ENCODE measurements at regions not wholly inside any gene's neighbourhood (a gene's known extent, or its start where the extent isn't known, plus 50 kb on each side); places are given as distances from the start of the nearest gene placed in this dataset.

DNA sequence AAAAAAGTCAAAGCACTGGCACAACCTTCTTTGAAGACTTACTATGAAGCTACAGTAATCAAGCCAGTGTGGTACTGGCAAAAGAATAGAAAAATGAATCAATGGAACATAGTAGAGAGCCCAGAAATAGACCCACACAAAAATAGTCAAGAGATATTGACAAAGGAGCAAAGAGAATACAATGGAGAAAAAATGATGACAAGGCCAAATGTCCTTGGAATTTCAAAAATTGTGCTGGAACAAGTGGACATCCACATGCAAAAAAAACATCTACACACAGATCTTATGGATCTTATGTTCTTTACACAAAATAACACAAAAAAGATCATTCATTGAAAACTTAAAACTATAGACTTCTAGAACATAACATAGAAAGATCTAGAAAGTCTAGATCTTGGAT lies 1379.7 kb upstream of the SEL1L start:
- FAIRE-seq (no peak), DNase-seq (ENCODE audit: low read depth, low spot score) (no peak)
- Histone ChIP-seq H3K27me3 (ENCODE audit: control insufficient read depth in 2 of 2, insufficient read depth in 2 of 2, low read length in 2 of 2) (no peaks in the 10 kb centered on the region), H3K9me3 (replicated peaks; ENCODE audit: control insufficient read depth, insufficient read depth, low read length) (no peaks in the 10 kb centered on the region), H2AFZ (ENCODE audit: low read depth, low read length) (no peak overlapping the region), H3K79me2 (ENCODE audit: control insufficient read depth, insufficient read depth, low read length) (no peaks in the 10 kb centered on the region), H3K36me3 (ENCODE audit: control insufficient read depth in 2 of 2, extremely low read depth in 1 of 2, insufficient read depth in 2 of 2, low read length in 2 of 2) (no peaks in the 10 kb centered on the region), H4K20me1 (replicated peaks; ENCODE audit: control insufficient read depth, extremely low read depth, insufficient read depth, low read length) (no peaks in the 10 kb centered on the region), H3K27ac (ENCODE audit: insufficient read depth, low read depth, low read length) (no peak overlapping the region), H3K4me1 (ENCODE audit: control insufficient read depth, extremely low read depth, insufficient read depth, low read length) (no peaks in the 10 kb centered on the region), H3K4me2 (ENCODE audit: insufficient read depth, low read length) (no peak overlapping the region), H3K9ac (replicated peaks; ENCODE audit: extremely low read depth, insufficient read depth, low read length) (no peak overlapping the region), H3K4me3 (replicated peaks in 1 of 3; ENCODE audit: insufficient read depth in 1 of 3, low read depth in 1 of 3, low read length in 3 of 3) (no peak overlapping the region), H3K9me1 (replicated peaks; ENCODE audit: control insufficient read depth, extremely low read depth, insufficient read depth, low read length) (no peaks in the 10 kb centered on the region)
- dilution Hi-C loops (cut with MboI; ENCODE audit: extremely low pct_ligation_motif_present, low sequenced_read_pairs) (no loop called here), intact Hi-C loops (cut with micrococcal nuclease) (no loop called here)
- TF ChIP-seq, protein P1, sequence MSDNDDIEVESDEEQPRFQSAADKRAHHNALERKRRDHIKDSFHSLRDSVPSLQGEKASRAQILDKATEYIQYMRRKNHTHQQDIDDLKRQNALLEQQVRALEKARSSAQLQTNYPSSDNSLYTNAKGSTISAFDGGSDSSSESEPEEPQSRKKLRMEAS (IDR thresholded peaks at IDR 0.05; ENCODE audit: insufficient read depth, insufficient read length), result no peak
- TF ChIP-seq EZH2 (IDR thresholded peaks at IDR 0.05; ENCODE audit: borderline replicate concordance, low read depth, low read length, severe bottlenecking), result no peak
- ChIA-PET CTCF (no interaction called here), POLR2A (no interaction called here)
- no TSS peak for BruUV-seq (replicated peaks)

DNA sequence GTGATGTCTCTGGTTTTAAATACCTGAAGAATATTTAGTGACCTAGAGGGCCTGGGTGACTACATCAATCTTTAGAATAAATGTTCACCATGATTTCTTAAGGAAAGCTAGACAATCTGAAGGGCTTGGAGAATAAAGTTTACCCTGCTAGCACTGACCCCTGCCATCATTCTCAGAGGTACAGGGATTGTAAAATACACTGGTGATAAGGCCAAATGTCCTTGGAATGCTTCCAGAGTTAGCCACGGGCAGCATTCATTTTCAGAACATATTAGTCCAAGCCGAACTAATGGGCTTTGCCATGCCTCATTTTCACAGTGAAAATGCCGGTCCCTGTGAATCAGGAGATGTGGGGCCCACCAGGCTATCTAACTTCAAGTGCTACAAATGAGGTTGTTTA lies 1381.7 kb upstream of the SEL1L start:
- dilution Hi-C loops (cut with MboI; ENCODE audit: extremely low pct_ligation_motif_present, low sequenced_read_pairs), result no loop called here
- Histone ChIP-seq H3K9me1 (replicated peaks; ENCODE audit: control insufficient read depth, extremely low read depth, insufficient read depth, low read length) (no peaks in the 10 kb centered on the region), H3K9me3 (replicated peaks; ENCODE audit: control insufficient read depth, insufficient read depth, low read length) (no peaks in the 10 kb centered on the region), H3K4me3 (replicated peaks in 1 of 3; ENCODE audit: insufficient read depth in 1 of 3, low read depth in 1 of 3, low read length in 3 of 3) (no peak overlapping the region), H3K36me3 (ENCODE audit: control insufficient read depth in 2 of 2, extremely low read depth in 1 of 2, insufficient read depth in 2 of 2, low read length in 2 of 2) (no peaks in the 10 kb centered on the region), H3K79me2 (ENCODE audit: control insufficient read depth, insufficient read depth, low read length) (no peaks in the 10 kb centered on the region), H4K20me1 (replicated peaks; ENCODE audit: control insufficient read depth, extremely low read depth, insufficient read depth, low read length) (no peaks in the 10 kb centered on the region), H2AFZ (ENCODE audit: low read depth, low read length) (no peak overlapping the region), H3K27ac (ENCODE audit: insufficient read depth, low read depth, low read length) (no peak overlapping the region), H3K9ac (replicated peaks; ENCODE audit: extremely low read depth, insufficient read depth, low read length) (no peak overlapping the region), H3K27me3 (ENCODE audit: control insufficient read depth in 2 of 2, insufficient read depth in 2 of 2, low read length in 2 of 2) (no peaks in the 10 kb centered on the region), H3K4me1 (ENCODE audit: control insufficient read depth, extremely low read depth, insufficient read depth, low read length) (no peaks in the 10 kb centered on the region), H3K4me2 (ENCODE audit: insufficient read depth, low read length) (no peak overlapping the region)
- TF ChIP-seq EZH2 (IDR thresholded peaks at IDR 0.05; ENCODE audit: borderline replicate concordance, low read depth, low read length, severe bottlenecking) (no peak), POLR2A (IDR thresholded peaks at IDR 0.05; ENCODE audit: low read depth, low read length) (no peak), FOS (IDR thresholded peaks at IDR 0.05; ENCODE audit: borderline replicate concordance, insufficient read depth, low read length) (no peak), GATA2 (IDR thresholded peaks at IDR 0.05; ENCODE audit: insufficient read depth, insufficient read length, low read depth, low read length) (no peak), JUN (IDR thresholded peaks at IDR 0.05; ENCODE audit: borderline replicate concordance, insufficient read depth, insufficient read length, low read depth) (no peak), MYC (IDR thresholded peaks at IDR 0.05; ENCODE audit: low read depth, low read length) (no peak), POLR2AphosphoS5 (IDR thresholded peaks at IDR 0.05; ENCODE audit: insufficient read depth, low read depth, low read length) (no peak)
- TF ChIP-seq, protein P1 (IDR thresholded peaks at IDR 0.05; ENCODE audit: insufficient read depth, insufficient read length), result no peak
- TF ChIP-seq, protein P2, sequence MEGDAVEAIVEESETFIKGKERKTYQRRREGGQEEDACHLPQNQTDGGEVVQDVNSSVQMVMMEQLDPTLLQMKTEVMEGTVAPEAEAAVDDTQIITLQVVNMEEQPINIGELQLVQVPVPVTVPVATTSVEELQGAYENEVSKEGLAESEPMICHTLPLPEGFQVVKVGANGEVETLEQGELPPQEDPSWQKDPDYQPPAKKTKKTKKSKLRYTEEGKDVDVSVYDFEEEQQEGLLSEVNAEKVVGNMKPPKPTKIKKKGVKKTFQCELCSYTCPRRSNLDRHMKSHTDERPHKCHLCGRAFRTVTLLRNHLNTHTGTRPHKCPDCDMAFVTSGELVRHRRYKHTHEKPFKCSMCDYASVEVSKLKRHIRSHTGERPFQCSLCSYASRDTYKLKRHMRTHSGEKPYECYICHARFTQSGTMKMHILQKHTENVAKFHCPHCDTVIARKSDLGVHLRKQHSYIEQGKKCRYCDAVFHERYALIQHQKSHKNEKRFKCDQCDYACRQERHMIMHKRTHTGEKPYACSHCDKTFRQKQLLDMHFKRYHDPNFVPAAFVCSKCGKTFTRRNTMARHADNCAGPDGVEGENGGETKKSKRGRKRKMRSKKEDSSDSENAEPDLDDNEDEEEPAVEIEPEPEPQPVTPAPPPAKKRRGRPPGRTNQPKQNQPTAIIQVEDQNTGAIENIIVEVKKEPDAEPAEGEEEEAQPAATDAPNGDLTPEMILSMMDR (IDR thresholded peaks at IDR 0.05; ENCODE audit: extremely low read depth in 1 of 2, insufficient read depth in 1 of 2, low read depth in 1 of 2, low read length in 2 of 2), result no peak
- POLR2A ChIA-PET, result no interaction called here
- BruUV-seq (replicated peaks), result no TSS peak
- no peak for DNase-seq (ENCODE audit: low read depth, low spot score)
- intact Hi-C loops (cut with micrococcal nuclease), result no loop called here
- no peak for FAIRE-seq
- CTCF ChIA-PET, result no interaction called here
